PC-9 (cell line): ENCODE measurements at regions not wholly inside any gene's neighbourhood (a gene's known extent, or its start where the extent isn't known, plus 50 kb on each side); places are given as distances from the start of the nearest gene placed in this dataset.

Experiments
- BruUV-seq: library from RNA; stranded (reverse); fragments of 400-500 nt; replicated peaks from 2 replicates; lab custom pipeline; 2021; lab: Mats Ljungman, UMichigan
- CTCF ChIA-PET: fragments of 300-600 bp; sonication (Branson Sonifier 250); formaldehyde crosslinking; loops from one replicate; lab custom pipeline; 2022; ENCODE audit warnings: antibody characterized with exemption; lab: Charles Lee
- POLR2A ChIA-PET: fragments of 300-600 bp; sonication (Branson Sonifier 250); formaldehyde crosslinking; loops from one replicate; lab custom pipeline; 2022; ENCODE audit warnings: antibody characterized with exemption; ENCODE audit not compliant: unreplicated experiment; lab: Charles Lee
- DNase-seq, 2 experiments: peaks; one replicate each; pipeline versions ENCODE4 v3.0.0 to v3.0.0-alpha.2; 2015 to 2022; ENCODE audit warnings: mixed read lengths in 1 of 2
- H2AFZ ChIP-seq: fragments of 200-600 bp; sonication (generic); 2 replicates; pipeline ENCODE4 v1.8.1; 2017; ENCODE audit warnings: antibody characterized with exemption
- H3F3A ChIP-seq: fragments of 200-600 bp; sonication (generic); 2 replicates; pipeline ENCODE4 v1.8.1; 2017; ENCODE audit warnings: antibody characterized with exemption, mild to moderate bottlenecking, low read depth; ENCODE audit not compliant: insufficient read depth
- H3K27ac ChIP-seq: fragments of 200-600 bp; sonication (generic); 2 replicates; pipeline ENCODE4 v1.6.1; 2016; ENCODE audit warnings: mixed run types
- H3K27me3 ChIP-seq: fragments of 200-600 bp; sonication (generic); 2 replicates; pipeline ENCODE4 v1.6.1; 2016; ENCODE audit warnings: low read depth, mixed run types; ENCODE audit not compliant: insufficient read depth
- H3K36me3 ChIP-seq: fragments of 200-600 bp; sonication (generic); 2 replicates; pipeline ENCODE4 v1.6.1; 2016; ENCODE audit warnings: low read depth, mixed run types
- H3K4me1 ChIP-seq: fragments of 200-600 bp; sonication (generic); replicated peaks from 2 replicates; pipeline ENCODE4 v1.6.1; 2016; ENCODE audit warnings: mixed run types; ENCODE audit not compliant: insufficient read depth
- H3K4me2 ChIP-seq: fragments of 200-600 bp; sonication (generic); 2 replicates; pipeline ENCODE4 v1.6.1; 2017; ENCODE audit warnings: mixed run types
- H3K4me3 ChIP-seq: fragments of 200-600 bp; sonication (generic); 2 replicates; pipeline ENCODE4 v1.6.1; 2016; ENCODE audit warnings: mixed run types
- H3K79me2 ChIP-seq: fragments of 200-600 bp; sonication (generic); 2 replicates; pipeline ENCODE4 v1.6.1; 2017; ENCODE audit warnings: low read depth, mixed run types
- H3K9me2 ChIP-seq: fragments of 200-600 bp; sonication (generic); 2 replicates; pipeline ENCODE4 v1.8.1; 2017; ENCODE audit warnings: mild to moderate bottlenecking; ENCODE audit not compliant: insufficient read depth
- H3K9me3 ChIP-seq: fragments of 200-600 bp; sonication (generic); 2 replicates; pipeline ENCODE4 v1.8.1; 2016; ENCODE audit warnings: low read depth; ENCODE audit not compliant: insufficient read depth
- H4K20me1 ChIP-seq: fragments of 200-600 bp; sonication (generic); 2 replicates; pipeline ENCODE4 v1.8.1; 2017; ENCODE audit not compliant: insufficient read depth
- EZH2 ChIP-seq: fragments of 200-600 bp; sonication (generic); IDR thresholded peaks from 2 replicates; pipeline ENCODE4 v1.8.0; 2017; ENCODE audit warnings: antibody characterized with exemption, low read depth
- intact Hi-C: fragments of 100-400 bp; cut with micrococcal nuclease; formaldehyde crosslinking; loops from one replicate; pipeline ENCODE4 v1.10.0; 2022; ENCODE audit not compliant: unreplicated experiment
- TF ChIP-seq, protein P1 (sequence below): fragments of 200-600 bp; sonication (generic); conservative IDR thresholded peaks from 2 replicates; pipeline ENCODE4 v1.6.1; 2017; ENCODE audit warnings: mixed run types, antibody characterized with exemption, mild to moderate bottlenecking, moderate library complexity

DNA sequence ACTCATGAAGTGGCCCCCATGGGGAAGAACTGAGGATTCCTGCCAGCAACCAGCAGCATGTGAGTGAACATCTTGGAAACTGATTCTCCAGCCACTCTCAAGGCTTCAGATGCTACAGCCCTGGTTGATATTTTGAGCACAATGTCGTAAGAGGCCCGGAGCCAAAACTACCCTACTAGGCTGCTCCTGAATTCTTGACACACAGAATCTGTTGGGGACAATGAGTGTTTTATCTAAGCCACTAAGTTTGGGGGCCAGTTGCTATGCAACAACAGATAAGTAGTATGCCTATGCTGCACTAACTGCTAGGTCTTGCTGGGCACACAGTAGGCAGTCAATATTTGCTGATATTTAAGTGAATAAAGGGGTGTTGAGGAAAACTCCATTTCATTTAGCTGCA, 89.9 kb upstream of the CHL1 start:
- Histone ChIP-seq H3K4me3 (no peak overlapping the region), H3K79me2 (no peaks in the 10 kb centered on the region), H2AFZ (no peak overlapping the region), H3K36me3 (no peaks in the 10 kb centered on the region), H3F3A (no peaks in the 10 kb centered on the region), H3K27ac (no peak overlapping the region), H3K9me3 (no peaks in the 10 kb centered on the region), H3K4me2 (no peak overlapping the region), H3K4me1 (no peaks in the 10 kb centered on the region), H4K20me1 (no peaks in the 10 kb centered on the region), H3K9me2 (no peaks in the 10 kb centered on the region), H3K27me3 (no peaks in the 10 kb centered on the region)
- POLR2A ChIA-PET, result no interaction called here
- CTCF ChIA-PET, result no interaction called here
- intact Hi-C loops, result no loop called here
- TF ChIP-seq EZH2, result no peak
- TF ChIP-seq, protein P1, sequence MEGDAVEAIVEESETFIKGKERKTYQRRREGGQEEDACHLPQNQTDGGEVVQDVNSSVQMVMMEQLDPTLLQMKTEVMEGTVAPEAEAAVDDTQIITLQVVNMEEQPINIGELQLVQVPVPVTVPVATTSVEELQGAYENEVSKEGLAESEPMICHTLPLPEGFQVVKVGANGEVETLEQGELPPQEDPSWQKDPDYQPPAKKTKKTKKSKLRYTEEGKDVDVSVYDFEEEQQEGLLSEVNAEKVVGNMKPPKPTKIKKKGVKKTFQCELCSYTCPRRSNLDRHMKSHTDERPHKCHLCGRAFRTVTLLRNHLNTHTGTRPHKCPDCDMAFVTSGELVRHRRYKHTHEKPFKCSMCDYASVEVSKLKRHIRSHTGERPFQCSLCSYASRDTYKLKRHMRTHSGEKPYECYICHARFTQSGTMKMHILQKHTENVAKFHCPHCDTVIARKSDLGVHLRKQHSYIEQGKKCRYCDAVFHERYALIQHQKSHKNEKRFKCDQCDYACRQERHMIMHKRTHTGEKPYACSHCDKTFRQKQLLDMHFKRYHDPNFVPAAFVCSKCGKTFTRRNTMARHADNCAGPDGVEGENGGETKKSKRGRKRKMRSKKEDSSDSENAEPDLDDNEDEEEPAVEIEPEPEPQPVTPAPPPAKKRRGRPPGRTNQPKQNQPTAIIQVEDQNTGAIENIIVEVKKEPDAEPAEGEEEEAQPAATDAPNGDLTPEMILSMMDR, result no peak
- no peak for DNase-seq
- BruUV-seq, result no TSS peak

DNA sequence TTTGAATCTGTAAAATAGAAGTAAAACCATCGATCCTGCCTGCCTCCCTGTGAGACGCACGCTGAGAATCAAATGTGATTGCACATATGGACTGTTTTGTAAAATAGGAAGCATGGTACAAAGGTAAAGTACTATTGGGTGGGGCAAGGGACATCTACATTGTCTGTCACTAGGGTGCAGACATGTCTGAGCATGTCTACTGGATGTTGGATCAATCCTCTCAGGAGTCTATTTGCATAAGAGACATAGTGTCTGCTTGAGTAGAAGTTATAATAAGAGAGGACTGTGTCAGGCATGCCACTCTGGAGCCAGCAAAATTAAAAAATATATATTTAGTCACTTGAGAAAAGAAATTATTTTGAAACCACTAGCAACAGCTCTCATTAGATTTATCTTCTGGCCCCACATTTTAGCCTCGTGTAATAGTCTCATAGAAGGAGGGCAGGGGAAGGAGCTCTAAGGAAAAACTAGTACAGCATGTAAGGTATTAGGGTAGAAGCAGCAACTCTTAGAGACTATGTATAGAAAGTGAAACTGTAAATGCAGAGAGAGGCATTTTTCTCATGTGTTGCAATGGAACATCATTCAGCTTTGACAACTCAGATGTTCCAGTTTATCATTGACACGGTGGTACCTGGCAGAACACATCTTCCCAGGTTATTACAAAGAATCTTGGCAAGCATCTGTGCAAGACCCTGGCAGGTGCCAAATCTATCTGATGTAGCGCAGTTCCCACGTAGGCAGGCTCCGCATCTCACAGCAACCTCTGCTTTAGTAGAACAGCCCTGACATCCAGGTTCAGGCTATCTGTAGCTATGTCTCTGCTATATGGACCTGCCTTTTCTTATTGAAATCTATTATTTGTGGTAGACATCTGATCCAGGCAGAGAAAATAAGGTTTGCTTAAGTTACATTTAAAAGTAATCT, 85.2 kb upstream of the CHL1 start:
- Histone ChIP-seq H3K27ac (no peak overlapping the region), H3K4me2 (no peak overlapping the region), H3K4me1 (no peaks in the 10 kb centered on the region), H3K27me3 (no peaks in the 10 kb centered on the region), H3K9me3 (no peaks in the 10 kb centered on the region), H4K20me1 (no peaks in the 10 kb centered on the region), H3K4me3 (no peak overlapping the region), H3K36me3 (no peaks in the 10 kb centered on the region), H3K9me2 (no peaks in the 10 kb centered on the region), H2AFZ (no peak overlapping the region), H3K79me2 (no peaks in the 10 kb centered on the region), H3F3A (no peaks in the 10 kb centered on the region)
- TF ChIP-seq, protein P1, result no peak
- TF ChIP-seq EZH2, result no peak
- CTCF ChIA-PET, result no interaction called here
- POLR2A ChIA-PET, result no interaction called here
- no TSS peak for BruUV-seq
- intact Hi-C loops, result no loop called here
- DNase-seq, result no peak

DNA sequence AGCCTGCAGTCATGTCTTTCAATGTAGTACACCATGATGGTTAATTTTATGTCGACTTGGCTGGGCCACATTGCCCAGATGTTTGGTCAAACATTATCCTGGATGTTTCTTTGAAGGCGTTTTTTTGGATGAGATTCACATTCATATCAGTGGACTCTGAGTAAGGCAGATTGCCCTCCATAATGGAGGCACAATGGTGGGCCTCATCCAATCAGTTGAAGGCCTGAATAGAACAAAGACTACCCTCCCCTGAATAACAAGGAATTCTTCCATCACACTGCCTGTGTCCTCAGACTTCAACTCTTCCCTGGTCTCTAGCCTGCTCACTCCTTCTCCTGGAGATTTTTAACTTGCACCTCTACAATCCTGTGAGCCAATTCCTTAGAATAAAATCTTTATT, 83.8 kb upstream of the CHL1 start:
- TF ChIP-seq, protein P1, result no peak
- no peak for TF ChIP-seq EZH2
- Histone ChIP-seq H3F3A (no peaks in the 10 kb centered on the region), H3K4me2 (no peak overlapping the region), H3K4me3 (no peak overlapping the region), H4K20me1 (no peaks in the 10 kb centered on the region), H3K27ac (no peak overlapping the region), H2AFZ (no peak overlapping the region), H3K36me3 (no peaks in the 10 kb centered on the region), H3K9me2 (no peaks in the 10 kb centered on the region), H3K4me1 (no peaks in the 10 kb centered on the region), H3K79me2 (no peaks in the 10 kb centered on the region), H3K9me3 (no peaks in the 10 kb centered on the region), H3K27me3 (no peaks in the 10 kb centered on the region)
- ChIA-PET CTCF (no interaction called here), POLR2A (no interaction called here)
- intact Hi-C loops, result no loop called here
- no TSS peak for BruUV-seq
- no peak for DNase-seq
